ENCODE measurements at regions not wholly inside any gene's neighbourhood (a gene's known extent, or its start where the extent isn't known, plus 50 kb on each side); places are given as distances from the start of the nearest gene placed in this dataset.

- no peaks in the 10 kb centered on the region for H3K79me2 ChIP-seq (replicated peaks; ENCODE audit: insufficient read depth, low read length)
- H3F3A ChIP-seq (ENCODE audit: insufficient read depth, low read length, poor library complexity, severe bottlenecking): no peaks in the 10 kb centered on the region
- TF ChIP-seq REST (IDR thresholded peaks at IDR 0.05; ENCODE audit: borderline replicate concordance) (no peak), EP300 (conservative IDR thresholded peaks at IDR 0.05; ENCODE audit: poor library complexity, severe bottlenecking) (no peak), EZH2 (IDR thresholded peaks at IDR 0.05; ENCODE audit: borderline replicate concordance, insufficient read depth, low read length, poor library complexity, severe bottlenecking) (no peak), RAD21 (conservative IDR thresholded peaks at IDR 0.05) (no peak), TAF1 (IDR thresholded peaks at IDR 0.05; ENCODE audit: low read depth) (no peak), SMC3 (conservative IDR thresholded peaks at IDR 0.05; ENCODE audit: poor library complexity) (no peak), MXI1 (conservative IDR thresholded peaks at IDR 0.05; ENCODE audit: poor library complexity, severe bottlenecking) (no peak), POLR2AphosphoS5 (IDR thresholded peaks at IDR 0.05) (no peak)
- TF ChIP-seq, protein P1, sequence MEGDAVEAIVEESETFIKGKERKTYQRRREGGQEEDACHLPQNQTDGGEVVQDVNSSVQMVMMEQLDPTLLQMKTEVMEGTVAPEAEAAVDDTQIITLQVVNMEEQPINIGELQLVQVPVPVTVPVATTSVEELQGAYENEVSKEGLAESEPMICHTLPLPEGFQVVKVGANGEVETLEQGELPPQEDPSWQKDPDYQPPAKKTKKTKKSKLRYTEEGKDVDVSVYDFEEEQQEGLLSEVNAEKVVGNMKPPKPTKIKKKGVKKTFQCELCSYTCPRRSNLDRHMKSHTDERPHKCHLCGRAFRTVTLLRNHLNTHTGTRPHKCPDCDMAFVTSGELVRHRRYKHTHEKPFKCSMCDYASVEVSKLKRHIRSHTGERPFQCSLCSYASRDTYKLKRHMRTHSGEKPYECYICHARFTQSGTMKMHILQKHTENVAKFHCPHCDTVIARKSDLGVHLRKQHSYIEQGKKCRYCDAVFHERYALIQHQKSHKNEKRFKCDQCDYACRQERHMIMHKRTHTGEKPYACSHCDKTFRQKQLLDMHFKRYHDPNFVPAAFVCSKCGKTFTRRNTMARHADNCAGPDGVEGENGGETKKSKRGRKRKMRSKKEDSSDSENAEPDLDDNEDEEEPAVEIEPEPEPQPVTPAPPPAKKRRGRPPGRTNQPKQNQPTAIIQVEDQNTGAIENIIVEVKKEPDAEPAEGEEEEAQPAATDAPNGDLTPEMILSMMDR (IDR thresholded peaks at IDR 0.05; ENCODE audit: poor library complexity, severe bottlenecking): no peak
- H3K36me3 ChIP-seq (ENCODE audit: insufficient read depth, low read length): no peaks in the 10 kb centered on the region
- H3K9me3 ChIP-seq (ENCODE audit: low read length): no peaks in the 10 kb centered on the region
- no peak overlapping the region for H3K4me2 ChIP-seq (ENCODE audit: low read length)
- H2AFZ ChIP-seq (ENCODE audit: low read depth, low read length): no peak overlapping the region
- H3K9me2 ChIP-seq (ENCODE audit: insufficient read depth, low read length): no peaks in the 10 kb centered on the region
- no peak overlapping the region for H3K27ac ChIP-seq (ENCODE audit: low read length)
- H4K20me1 ChIP-seq (ENCODE audit: insufficient read depth): no peaks in the 10 kb centered on the region
- H3K9ac ChIP-seq (ENCODE audit: low read length): no peak overlapping the region
- H3K27me3 ChIP-seq (ENCODE audit: insufficient read depth, low read depth, low read length): no peaks in the 10 kb centered on the region
- H3K4me3 ChIP-seq (ENCODE audit: low read length): no peak overlapping the region
Observed at GRCh38 chr12:28711421-28711820, 437.7 kb upstream of the FAR2 start.

- H3K27ac ChIP-seq (ENCODE audit: low read length): no peak overlapping the region
- no peaks in the 10 kb centered on the region for H3K9me2 ChIP-seq (ENCODE audit: insufficient read depth, low read length)
- TF ChIP-seq EP300 (conservative IDR thresholded peaks at IDR 0.05; ENCODE audit: poor library complexity, severe bottlenecking): no peak
- no peak for TF ChIP-seq SMC3 (conservative IDR thresholded peaks at IDR 0.05; ENCODE audit: poor library complexity)
- no peak for TF ChIP-seq EZH2 (IDR thresholded peaks at IDR 0.05; ENCODE audit: borderline replicate concordance, insufficient read depth, low read length, poor library complexity, severe bottlenecking)
- TF ChIP-seq TAF1 (IDR thresholded peaks at IDR 0.05; ENCODE audit: low read depth): no peak
- H3K36me3 ChIP-seq (ENCODE audit: insufficient read depth, low read length): no peaks in the 10 kb centered on the region
- no peak overlapping the region for H2AFZ ChIP-seq (ENCODE audit: low read depth, low read length)
- H3K27me3 ChIP-seq (ENCODE audit: insufficient read depth, low read depth, low read length): no peaks in the 10 kb centered on the region
- no peak overlapping the region for H3K4me2 ChIP-seq (ENCODE audit: low read length)
- no peak overlapping the region for H3K9ac ChIP-seq (ENCODE audit: low read length)
- H3K79me2 ChIP-seq (replicated peaks; ENCODE audit: insufficient read depth, low read length): no peaks in the 10 kb centered on the region
- no peaks in the 10 kb centered on the region for H3K9me3 ChIP-seq (ENCODE audit: low read length)
- H3F3A ChIP-seq (ENCODE audit: insufficient read depth, low read length, poor library complexity, severe bottlenecking): no peaks in the 10 kb centered on the region
- no peaks in the 10 kb centered on the region for H4K20me1 ChIP-seq (ENCODE audit: insufficient read depth)
- no peak overlapping the region for H3K4me3 ChIP-seq (ENCODE audit: low read length)
Observed at GRCh38 chr12:28742791-28743190, 406.3 kb upstream of the FAR2 start.
